Mammary epithelial cell (primary cell): ENCODE measurements at regions not wholly inside any gene's neighbourhood (a gene's known extent, or its start where the extent isn't known, plus 50 kb on each side); places are given as distances from the start of the nearest gene placed in this dataset.

Experiments
- EZH2 ChIP-seq: IDR thresholded peaks from 2 replicates; pipeline ENCODE4 v1.6.1; 2012; ENCODE audit warnings: low read length, inconsistent platforms, borderline replicate concordance
- TF ChIP-seq, protein P1 (sequence below), 2 donors: IDR thresholded peaks in 1 of 2; conservative IDR thresholded peaks in 1 of 2; 2 replicates each; pipeline ENCODE4 v1.5.1; 2011 to 2012; ENCODE audit warnings: inconsistent platforms in 2 of 2, low read length in 2 of 2, mild to moderate bottlenecking in 2 of 2, control low read depth in 1 of 2, low read depth in 1 of 2; ENCODE audit not compliant: insufficient read depth in 1 of 2; ENCODE audit errors: extremely low read depth in 1 of 2

DNA sequence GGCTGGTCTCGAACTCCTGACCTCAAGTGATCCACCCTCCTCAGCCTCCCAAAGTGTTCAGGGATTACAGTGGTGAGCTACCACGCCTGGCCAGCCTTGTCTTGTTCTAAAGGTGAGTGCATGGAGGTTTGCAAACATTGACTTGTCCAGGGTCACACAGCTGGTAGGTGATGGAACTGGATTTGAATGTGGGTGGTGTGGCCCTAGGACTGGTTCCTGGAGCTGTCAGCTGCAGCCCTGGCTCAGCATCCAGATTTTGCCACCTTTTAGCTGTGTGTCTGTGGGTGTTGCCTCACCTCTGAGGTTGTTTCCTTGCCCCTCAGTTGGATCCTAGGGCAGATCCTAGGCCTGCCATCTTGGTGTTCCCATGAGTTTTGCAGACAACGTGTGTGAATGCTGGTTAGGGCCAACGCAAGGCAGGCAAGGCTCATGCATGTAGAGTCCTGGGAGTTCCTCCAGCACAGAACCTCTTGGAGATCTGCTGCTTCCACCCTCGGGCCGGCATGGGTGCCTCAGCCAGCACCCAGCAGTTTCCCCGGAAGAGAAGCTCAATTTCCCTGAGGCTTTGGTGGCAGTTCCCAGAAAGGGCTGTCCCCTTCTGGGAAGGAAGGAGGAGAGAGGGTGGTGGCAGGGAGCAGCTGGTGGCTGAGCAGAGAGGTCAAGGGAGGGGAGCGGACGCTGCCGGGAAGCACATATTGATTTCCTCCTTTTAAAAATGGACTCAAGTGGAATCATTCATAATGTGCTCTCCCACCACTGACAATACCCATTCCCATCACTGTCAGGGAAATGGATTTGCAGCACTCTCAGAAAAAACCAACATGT is 127.6 kb upstream of the HS6ST1 start:
- TF ChIP-seq, protein P1, sequence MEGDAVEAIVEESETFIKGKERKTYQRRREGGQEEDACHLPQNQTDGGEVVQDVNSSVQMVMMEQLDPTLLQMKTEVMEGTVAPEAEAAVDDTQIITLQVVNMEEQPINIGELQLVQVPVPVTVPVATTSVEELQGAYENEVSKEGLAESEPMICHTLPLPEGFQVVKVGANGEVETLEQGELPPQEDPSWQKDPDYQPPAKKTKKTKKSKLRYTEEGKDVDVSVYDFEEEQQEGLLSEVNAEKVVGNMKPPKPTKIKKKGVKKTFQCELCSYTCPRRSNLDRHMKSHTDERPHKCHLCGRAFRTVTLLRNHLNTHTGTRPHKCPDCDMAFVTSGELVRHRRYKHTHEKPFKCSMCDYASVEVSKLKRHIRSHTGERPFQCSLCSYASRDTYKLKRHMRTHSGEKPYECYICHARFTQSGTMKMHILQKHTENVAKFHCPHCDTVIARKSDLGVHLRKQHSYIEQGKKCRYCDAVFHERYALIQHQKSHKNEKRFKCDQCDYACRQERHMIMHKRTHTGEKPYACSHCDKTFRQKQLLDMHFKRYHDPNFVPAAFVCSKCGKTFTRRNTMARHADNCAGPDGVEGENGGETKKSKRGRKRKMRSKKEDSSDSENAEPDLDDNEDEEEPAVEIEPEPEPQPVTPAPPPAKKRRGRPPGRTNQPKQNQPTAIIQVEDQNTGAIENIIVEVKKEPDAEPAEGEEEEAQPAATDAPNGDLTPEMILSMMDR (conservative IDR thresholded peaks at IDR 0.05 in 1 of 2, IDR thresholded peaks at IDR 0.05 in 1 of 2; ENCODE audit: extremely low read depth in 1 of 2, insufficient read depth in 1 of 2, low read depth in 1 of 2, low read length in 2 of 2): no peak
- TF ChIP-seq EZH2: no peak
